ENCODE measurements at regions not wholly inside any gene's neighbourhood (a gene's known extent, or its start where the extent isn't known, plus 50 kb on each side); places are given as distances from the start of the nearest gene placed in this dataset.

DNA sequence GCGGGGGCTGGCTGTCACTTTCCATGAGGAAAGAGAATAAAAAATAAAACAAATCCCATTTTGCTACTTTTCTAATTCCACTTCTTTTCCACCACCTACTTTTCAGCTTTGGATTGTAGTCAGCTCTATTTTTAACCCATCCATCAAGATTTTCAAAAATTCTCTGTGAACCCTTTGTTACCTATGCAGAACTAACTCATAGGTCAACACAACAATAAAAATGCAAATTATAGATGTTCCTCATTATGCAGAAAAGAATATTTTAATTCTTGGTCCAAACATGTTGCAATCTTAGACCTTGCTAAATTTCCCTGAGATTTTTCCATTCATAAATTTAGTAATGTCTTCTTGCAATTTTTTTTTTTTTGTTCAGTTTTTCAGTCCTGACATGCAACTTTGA lies 454.5 kb downstream of the ADAMTS20 start:
- TF ChIP-seq, protein P1, sequence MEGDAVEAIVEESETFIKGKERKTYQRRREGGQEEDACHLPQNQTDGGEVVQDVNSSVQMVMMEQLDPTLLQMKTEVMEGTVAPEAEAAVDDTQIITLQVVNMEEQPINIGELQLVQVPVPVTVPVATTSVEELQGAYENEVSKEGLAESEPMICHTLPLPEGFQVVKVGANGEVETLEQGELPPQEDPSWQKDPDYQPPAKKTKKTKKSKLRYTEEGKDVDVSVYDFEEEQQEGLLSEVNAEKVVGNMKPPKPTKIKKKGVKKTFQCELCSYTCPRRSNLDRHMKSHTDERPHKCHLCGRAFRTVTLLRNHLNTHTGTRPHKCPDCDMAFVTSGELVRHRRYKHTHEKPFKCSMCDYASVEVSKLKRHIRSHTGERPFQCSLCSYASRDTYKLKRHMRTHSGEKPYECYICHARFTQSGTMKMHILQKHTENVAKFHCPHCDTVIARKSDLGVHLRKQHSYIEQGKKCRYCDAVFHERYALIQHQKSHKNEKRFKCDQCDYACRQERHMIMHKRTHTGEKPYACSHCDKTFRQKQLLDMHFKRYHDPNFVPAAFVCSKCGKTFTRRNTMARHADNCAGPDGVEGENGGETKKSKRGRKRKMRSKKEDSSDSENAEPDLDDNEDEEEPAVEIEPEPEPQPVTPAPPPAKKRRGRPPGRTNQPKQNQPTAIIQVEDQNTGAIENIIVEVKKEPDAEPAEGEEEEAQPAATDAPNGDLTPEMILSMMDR (IDR thresholded peaks at IDR 0.05; ENCODE audit: insufficient read depth, low read length) = no peak
- TF ChIP-seq POLR2AphosphoS5 (IDR thresholded peaks at IDR 0.05; ENCODE audit: low read depth) (no peak), SPI1 (IDR thresholded peaks at IDR 0.05; ENCODE audit: borderline replicate concordance, low read depth) (no peak)

Data from HL-60 (cell line).